ENCODE measurements at regions not wholly inside any gene's neighbourhood (a gene's known extent, or its start where the extent isn't known, plus 50 kb on each side); places are given as distances from the start of the nearest gene placed in this dataset.

DNA sequence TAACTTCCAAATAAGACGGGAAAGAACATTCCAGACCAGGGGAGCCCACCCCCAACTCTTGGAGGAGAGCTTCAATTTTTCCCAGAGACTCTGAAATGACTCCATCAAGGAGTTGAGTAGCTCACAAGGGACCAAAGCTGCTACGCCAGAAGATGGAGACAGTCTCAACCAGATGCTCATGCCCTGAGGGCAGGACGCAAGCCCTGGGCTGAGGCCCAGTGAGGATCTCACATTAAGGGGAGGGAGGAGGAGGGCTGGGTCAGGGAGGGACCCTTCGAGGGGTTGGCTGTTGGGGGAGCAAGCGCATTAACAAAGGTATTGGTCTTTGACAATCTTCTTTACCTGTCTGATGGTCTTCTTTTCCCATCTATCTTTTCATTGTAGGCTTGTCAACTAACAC is 141.3 kb upstream of the SLC1A4 start:
- no peaks in the 10 kb centered on the region for H3K36me3 Mint-ChIP-seq (ENCODE audit: low read depth)
- H3K27me3 Mint-ChIP-seq = no peaks in the 10 kb centered on the region
- no peaks in the 10 kb centered on the region for H3K9me3 Mint-ChIP-seq
- H3K4me3 Mint-ChIP-seq = no peak overlapping the region
- no peak for ATAC-seq (replicated peaks)
- H3K4me1 Mint-ChIP-seq = no peaks in the 10 kb centered on the region
- no peak overlapping the region for H3K27ac Mint-ChIP-seq

DNA sequence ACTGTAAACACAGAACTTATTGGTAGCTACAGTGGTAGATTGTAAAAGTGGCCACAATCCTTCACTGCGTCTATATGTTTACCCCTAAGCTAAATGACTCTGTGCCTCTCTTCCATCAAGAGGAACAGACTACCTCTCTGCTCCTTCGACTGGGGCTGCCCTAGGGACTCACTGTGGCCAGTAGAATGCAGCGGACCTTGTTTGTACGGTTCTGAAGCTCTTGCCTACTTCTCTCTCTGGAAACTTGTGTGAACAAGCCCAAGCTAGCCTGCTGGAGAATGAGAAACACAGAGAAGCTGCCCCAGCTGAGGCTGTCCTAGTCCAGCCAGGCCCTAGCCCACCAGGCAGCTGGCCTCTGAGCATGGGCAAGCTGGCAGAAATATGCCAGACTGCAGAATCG is 140.8 kb upstream of the SLC1A4 start:
- Mint-ChIP-seq H3K27ac (no peak overlapping the region), H3K36me3 (ENCODE audit: low read depth) (no peaks in the 10 kb centered on the region), H3K4me3 (no peak overlapping the region), H3K27me3 (no peaks in the 10 kb centered on the region), H3K4me1 (no peaks in the 10 kb centered on the region), H3K9me3 (no peaks in the 10 kb centered on the region)
- ATAC-seq (replicated peaks) = no peak

DNA sequence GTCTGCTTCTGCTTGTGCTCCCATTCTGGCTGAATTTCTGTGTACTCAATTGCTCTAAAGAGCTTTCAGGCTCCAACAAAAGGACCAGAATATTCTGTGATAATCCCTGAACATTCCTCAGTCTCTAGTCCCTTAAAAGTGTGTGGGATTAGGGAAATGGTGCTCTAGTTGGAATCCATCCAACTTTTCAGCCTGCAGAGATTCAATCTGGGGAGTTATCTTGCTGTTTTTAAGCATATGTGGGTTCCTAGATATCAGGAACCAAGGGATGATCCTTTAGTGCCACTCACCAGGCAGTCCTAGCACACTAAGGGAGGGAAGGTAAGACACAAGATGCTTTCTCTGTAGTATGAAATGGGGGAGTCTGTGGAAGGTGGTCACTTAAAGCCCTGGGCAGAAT is 140.3 kb upstream of the SLC1A4 start:
- H3K4me1 Mint-ChIP-seq = no peaks in the 10 kb centered on the region
- no peaks in the 10 kb centered on the region for H3K36me3 Mint-ChIP-seq (ENCODE audit: low read depth)
- no peak overlapping the region for H3K4me3 Mint-ChIP-seq
- no peaks in the 10 kb centered on the region for H3K27me3 Mint-ChIP-seq
- no peaks in the 10 kb centered on the region for H3K9me3 Mint-ChIP-seq
- ATAC-seq (replicated peaks) = no peak
- no peak overlapping the region for H3K27ac Mint-ChIP-seq

DNA sequence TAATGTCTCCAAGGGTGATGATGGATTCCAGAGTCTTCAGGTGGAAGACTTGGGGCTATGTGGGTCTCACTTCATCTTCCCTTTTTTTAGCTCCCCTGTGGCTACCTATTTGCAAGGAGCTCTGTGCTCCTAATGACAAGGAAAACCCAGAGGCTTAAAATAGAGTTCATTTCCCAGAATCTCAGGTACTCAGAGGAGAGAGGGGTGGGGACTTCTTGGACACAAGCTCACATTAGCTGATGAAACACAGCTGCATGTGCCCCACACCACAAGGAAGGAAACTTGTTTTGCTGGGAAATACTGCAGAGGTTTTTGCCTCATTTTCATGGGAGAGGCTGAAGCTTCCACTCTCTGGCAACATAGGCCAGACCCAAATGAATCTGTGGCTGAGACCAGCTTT is 138.6 kb upstream of the SLC1A4 start:
- Mint-ChIP-seq H3K4me3 (no peak overlapping the region), H3K27me3 (no peaks in the 10 kb centered on the region), H3K9me3 (no peaks in the 10 kb centered on the region), H3K27ac (no peak overlapping the region), H3K4me1 (no peaks in the 10 kb centered on the region), H3K36me3 (ENCODE audit: low read depth) (no peaks in the 10 kb centered on the region)
- ATAC-seq (replicated peaks) = no peak

DNA sequence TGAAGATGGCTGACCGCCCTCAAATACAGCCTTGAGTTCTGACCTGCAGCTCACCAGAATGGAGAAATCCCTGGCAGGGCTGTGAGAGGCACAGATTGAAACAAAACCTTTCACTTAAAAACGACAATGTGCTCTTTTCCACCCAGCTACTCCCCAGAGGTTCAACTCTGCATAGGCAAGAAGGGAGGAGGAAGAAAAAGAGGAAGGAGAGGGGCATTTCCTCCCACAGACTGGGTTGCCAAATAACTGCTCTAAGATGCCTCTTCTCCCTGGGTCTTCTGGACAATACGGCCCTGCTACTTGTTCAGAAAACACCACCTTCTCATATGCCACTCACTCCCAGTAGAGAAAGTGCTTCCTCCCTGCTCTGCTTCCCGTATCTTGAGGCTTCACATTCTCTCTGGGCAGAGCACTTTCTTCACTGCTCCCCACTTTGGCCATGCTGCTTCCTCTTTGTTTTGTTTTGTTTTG is 136.4 kb upstream of the SLC1A4 start:
- Mint-ChIP-seq H3K4me3 (no peak overlapping the region), H3K27me3 (peaks cover 5% of the 10 kb centered on the region), H3K4me1 (no peaks in the 10 kb centered on the region), H3K9me3 (no peaks in the 10 kb centered on the region), H3K27ac (no peak overlapping the region), H3K36me3 (ENCODE audit: low read depth) (no peaks in the 10 kb centered on the region)
- ATAC-seq (replicated peaks) = no peak

DNA sequence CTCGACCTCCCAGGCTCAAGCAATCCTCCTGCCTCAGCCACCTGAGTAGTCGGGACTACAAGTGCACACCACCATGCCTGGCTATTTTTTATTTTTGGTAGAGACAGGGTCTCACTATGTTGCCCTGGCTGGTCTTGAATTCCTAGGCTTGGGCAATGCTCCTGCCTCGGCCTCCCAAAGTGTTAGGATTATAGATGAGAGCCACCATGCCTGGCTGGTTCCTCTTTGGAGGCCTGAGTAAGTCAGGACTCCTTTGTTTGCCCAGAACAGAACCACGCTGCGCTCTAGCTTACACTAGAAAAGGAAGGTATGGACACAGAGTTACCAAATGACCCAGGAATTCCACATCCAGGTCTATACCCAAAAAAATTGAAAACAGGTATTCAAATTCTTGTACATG is 135.9 kb upstream of the SLC1A4 start:
- Mint-ChIP-seq H3K9me3 (no peaks in the 10 kb centered on the region), H3K27ac (no peak overlapping the region), H3K27me3 (peaks cover 7% of the 10 kb centered on the region), H3K4me3 (no peak overlapping the region), H3K36me3 (ENCODE audit: low read depth) (no peaks in the 10 kb centered on the region), H3K4me1 (no peaks in the 10 kb centered on the region)
- no peak for ATAC-seq (replicated peaks)

DNA sequence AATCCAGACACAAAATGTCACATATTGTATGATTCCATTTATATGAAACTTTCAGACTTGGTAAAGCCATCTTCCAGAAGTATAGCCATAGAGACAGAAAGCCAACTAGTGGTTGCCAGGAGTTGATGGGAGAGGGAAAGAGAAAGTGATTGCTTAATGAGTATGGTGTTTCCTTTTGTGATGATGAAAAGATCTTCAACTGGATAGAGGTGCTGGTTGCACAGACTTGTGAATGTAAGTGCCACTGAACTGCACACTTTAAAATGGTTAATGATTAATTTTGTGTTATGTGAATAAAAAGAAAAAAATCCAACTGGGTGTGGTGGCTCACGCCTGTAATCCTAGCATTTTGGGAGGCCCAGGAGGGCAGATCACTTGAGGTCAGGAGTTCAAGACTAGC is 135.3 kb upstream of the SLC1A4 start:
- Mint-ChIP-seq H3K4me3 (no peak overlapping the region), H3K9me3 (no peaks in the 10 kb centered on the region), H3K27me3 (peaks cover 12% of the 10 kb centered on the region), H3K27ac (no peak overlapping the region), H3K4me1 (no peaks in the 10 kb centered on the region), H3K36me3 (ENCODE audit: low read depth) (no peaks in the 10 kb centered on the region)
- ATAC-seq (replicated peaks) = no peak

DNA sequence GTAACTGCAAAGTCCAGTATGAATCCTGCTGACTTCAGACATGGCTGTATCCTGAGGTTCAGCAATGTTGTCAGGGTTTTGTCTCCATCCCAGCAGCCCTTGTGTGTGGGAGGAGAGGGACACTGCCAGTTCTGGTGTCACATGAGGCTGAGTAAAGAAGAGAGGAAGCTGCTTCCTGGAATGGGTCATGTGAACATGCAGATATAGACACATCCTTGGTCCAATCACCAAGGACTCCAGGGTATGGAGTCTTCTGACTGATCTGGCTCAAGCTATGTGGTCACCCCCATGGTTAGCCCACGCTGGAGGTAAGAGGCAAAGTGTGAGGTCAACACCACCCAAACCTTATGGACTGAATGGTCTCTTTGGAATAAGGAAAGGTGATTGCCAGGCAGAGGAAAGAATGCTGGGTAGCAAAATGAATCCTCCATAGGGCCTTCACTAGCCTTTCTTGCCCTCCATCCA is 134.4 kb upstream of the SLC1A4 start:
- peak; percentile 76 for ATAC-seq (replicated peaks)
- Mint-ChIP-seq H3K9me3 (no peaks in the 10 kb centered on the region), H3K27me3 (peaks cover 14% of the 10 kb centered on the region), H3K4me3 (no peak overlapping the region), H3K36me3 (ENCODE audit: low read depth) (no peaks in the 10 kb centered on the region), H3K4me1 (no peaks in the 10 kb centered on the region), H3K27ac (peak overlapping the region; percentile 6)

DNA sequence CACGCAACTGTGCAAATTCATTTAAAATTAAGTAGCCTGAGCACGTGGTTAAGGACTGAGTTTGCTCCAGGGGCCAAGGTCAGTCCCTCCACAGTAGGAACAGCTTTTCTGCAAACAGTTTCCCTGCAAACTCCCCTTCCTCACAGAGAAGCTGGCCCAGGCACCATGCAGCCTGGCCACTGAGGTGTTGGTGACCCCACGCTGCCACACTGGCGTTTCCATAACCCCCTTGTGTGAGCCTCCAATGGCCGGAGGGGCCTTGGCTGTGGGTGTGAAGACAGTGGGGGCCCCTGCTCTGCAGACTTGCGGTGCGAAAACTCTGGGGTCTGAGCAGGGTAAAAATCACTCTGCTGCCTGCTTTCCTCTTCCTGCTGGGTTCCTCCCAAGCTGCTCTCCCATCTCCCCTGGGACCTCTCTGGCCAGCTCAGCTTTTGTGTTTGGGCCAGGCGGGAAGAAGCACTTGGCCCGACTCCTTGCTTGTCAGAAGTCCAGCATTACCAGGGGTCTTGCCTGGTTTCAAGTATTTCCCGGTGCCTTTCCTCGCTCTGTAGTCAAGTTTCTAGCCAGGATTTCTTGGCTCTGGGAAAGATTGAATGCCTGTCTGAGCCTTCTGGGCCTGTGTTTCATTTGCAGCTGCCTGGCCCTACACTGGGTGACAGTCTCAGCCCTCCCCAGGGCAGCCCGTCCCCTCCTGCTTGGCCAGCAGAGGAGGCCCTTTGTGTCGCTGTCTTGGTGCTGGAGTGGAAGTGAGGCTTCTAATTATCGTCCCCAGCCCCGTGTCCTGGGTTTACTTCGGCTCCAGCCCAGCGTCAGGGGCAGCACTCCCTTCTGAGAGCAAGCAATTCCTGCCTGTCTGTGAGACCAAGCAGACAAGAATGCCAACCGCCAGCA is 131.4 kb upstream of the SLC1A4 start:
- Mint-ChIP-seq H3K4me3 (no peak overlapping the region), H3K9me3 (no peaks in the 10 kb centered on the region), H3K27me3 (peaks cover 14% of the 10 kb centered on the region), H3K36me3 (ENCODE audit: low read depth) (no peaks in the 10 kb centered on the region), H3K27ac (no peak overlapping the region), H3K4me1 (no peaks in the 10 kb centered on the region)
- no peak for ATAC-seq (replicated peaks)

DNA sequence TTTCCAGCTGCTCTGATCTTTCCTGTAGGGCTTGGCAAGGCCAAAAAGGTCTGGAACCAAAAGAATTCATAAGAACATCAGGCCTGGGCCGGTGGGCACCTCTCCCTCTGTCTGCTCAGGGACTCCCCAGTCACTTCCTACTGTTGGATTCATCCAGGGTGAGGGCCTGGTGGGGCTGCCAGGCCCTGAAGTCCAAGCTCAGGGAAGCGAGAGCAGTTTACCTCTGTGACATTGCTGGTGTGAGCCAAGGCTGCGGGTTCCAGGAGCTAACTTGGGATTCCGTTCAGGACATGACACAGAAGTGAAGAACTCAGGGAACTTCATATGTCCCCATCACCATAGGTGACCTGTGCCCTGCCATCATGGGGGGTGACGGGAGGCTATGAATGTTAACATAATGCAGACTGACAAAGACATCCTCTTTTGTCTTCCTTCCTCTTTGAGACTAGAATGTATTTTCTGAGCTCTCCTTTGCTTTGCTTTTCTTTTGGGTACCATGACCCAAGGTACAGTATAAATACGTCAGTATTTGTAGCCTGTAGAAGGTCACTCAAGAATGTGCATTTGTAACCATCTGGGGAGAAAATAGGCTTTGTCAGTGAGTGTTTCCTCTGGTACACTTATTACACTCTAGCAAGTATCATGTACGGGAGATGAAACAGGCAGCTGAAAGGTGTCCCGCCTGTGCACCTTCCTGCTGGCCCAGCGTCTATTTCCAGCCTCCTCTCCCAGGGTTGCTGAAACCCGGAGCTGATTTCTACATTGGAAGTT is 130.5 kb upstream of the SLC1A4 start:
- Mint-ChIP-seq H3K4me1 (no peaks in the 10 kb centered on the region), H3K36me3 (ENCODE audit: low read depth) (no peaks in the 10 kb centered on the region), H3K4me3 (peak overlapping the region; percentile 8), H3K27ac (no peak overlapping the region), H3K27me3 (peaks cover 14% of the 10 kb centered on the region), H3K9me3 (no peaks in the 10 kb centered on the region)
- no peak for ATAC-seq (replicated peaks)

DNA sequence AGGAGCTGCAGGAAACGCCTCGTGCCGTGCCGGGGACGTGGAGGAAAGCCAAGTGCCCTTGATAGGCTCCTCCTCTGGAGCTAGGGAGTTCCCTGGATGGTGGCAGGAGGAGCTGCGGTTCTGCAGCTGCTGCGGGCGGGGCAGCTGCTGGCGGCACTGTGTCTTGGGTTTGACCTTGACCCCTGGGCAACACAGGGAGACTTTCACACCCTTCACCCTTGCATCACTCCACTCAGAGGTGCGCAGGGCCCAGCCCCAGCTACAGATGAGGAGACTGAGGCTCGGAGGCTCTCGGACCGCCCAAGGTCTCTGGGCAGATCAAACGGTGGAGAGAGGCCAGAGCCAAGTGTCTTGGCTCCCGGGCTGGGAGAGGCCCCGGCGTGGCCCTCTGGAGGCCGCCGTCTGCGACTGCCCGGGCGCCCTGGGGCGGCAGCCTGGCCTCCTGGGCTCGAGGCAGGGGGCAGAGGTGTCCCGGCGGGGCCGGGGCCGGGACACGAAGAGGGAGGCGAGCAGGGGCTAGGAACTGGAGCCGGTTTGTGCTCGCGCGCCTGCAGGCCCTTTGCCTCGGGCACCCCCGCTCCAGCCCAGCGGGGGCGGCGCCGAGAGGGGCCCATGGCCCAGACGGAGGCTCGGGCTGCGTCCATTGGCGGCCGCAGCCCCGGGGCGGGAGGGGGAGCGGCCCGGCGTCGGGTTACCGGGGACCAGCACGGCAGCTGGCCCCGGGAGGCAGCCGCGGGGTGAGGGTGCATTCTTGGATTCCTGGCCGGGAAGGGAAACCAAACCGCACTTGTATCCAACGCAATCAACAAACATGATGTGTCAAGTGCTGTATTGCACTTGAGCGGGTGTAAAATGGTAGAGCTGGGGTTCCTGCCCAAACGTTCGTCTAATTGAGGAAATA is 129.6 kb upstream of the SLC1A4 start:
- Mint-ChIP-seq H3K27me3 (peaks cover 14% of the 10 kb centered on the region), H3K4me1 (no peaks in the 10 kb centered on the region), H3K9me3 (no peaks in the 10 kb centered on the region), H3K36me3 (ENCODE audit: low read depth) (no peaks in the 10 kb centered on the region), H3K4me3 (peak overlapping the region; percentile 8), H3K27ac (no peak overlapping the region)
- ATAC-seq (replicated peaks) = no peak

DNA sequence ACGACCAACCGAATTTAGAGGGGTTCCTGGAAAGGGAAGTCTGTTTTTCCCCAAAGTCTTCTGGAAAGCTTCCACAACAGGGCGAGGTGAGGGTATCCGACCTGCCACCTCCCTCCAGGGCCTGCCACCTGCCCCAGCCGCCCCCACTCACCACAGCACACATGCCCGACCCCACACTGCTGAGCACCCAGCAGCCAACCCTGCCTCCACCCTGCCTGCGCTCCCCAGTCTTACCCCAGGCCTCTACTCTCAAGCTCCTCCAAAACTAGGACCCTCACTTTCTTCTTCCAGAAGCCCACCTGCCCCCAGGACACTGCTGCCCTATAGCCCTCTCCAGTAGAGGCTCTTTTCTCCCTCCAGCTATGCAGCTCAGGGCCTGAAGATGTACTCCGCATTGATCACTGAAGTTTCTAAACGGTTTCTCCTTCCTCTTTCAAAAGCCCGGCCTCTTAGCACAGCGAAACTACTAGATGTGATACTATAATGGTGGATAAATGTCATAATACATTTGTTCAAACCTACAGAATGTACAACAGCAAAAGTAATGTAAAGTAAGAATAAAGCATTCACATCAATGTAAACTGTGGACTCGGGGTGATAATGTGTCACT is 128.8 kb upstream of the SLC1A4 start:
- no peaks in the 10 kb centered on the region for H3K9me3 Mint-ChIP-seq
- H3K27ac Mint-ChIP-seq = no peak overlapping the region
- H3K27me3 Mint-ChIP-seq = peaks cover 14% of the 10 kb centered on the region
- no peaks in the 10 kb centered on the region for H3K4me1 Mint-ChIP-seq
- H3K4me3 Mint-ChIP-seq = no peak overlapping the region
- no peak for ATAC-seq (replicated peaks)
- H3K36me3 Mint-ChIP-seq (ENCODE audit: low read depth) = no peaks in the 10 kb centered on the region

DNA sequence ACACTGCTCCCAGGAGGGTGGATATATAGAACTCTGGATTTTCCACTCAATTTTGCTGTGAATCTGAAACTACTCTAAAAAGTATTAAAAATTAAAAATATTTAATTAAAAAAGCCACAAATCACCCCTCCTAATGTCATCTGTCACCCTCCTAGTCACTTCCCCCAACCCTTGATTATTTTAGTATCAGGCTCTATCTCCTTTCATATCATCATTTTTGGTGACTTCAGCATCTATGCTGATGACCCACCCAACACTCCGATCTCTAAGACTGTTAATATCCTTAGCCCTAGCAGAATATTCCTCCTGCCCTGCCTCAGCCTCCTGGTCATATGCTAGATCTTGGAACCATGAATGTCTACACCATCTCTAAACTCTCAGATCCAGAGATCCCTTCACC is 128.3 kb upstream of the SLC1A4 start:
- ATAC-seq (replicated peaks) = no peak
- no peaks in the 10 kb centered on the region for H3K9me3 Mint-ChIP-seq
- peaks cover 14% of the 10 kb centered on the region for H3K27me3 Mint-ChIP-seq
- H3K27ac Mint-ChIP-seq = no peak overlapping the region
- no peaks in the 10 kb centered on the region for H3K36me3 Mint-ChIP-seq (ENCODE audit: low read depth)
- no peaks in the 10 kb centered on the region for H3K4me1 Mint-ChIP-seq
- H3K4me3 Mint-ChIP-seq = no peak overlapping the region

Data from activated T-helper 17 cell treated with anti-CD3 and anti-CD28 coated beads, Interleukin-2, amount 50 U/mL, for 72 hours (primary cell).